ENCODE measurements at regions not wholly inside any gene's neighbourhood (a gene's known extent, or its start where the extent isn't known, plus 50 kb on each side); places are given as distances from the start of the nearest gene placed in this dataset.

GRCh38 chr15:26097216-26097615 lies 234.1 kb upstream of the ATP10A start:
- Histone ChIP-seq H3K4me3 (no peak overlapping the region), H3K4me1 (ENCODE audit: control insufficient read depth in 1 of 2, low read depth in 2 of 2) (no peaks in the 10 kb centered on the region), H3K27me3 (replicated peaks; ENCODE audit: insufficient read depth) (no peaks in the 10 kb centered on the region), H3K9me3 (no peaks in the 10 kb centered on the region), H3K27ac (no peak overlapping the region), H3K36me3 (no peaks in the 10 kb centered on the region)
- ATAC-seq (ENCODE audit: insufficient number of reproducible peaks, low FRiP score, low read depth), result no peak
- no peak for TF ChIP-seq CTCF (IDR thresholded peaks at IDR 0.05)
- DNase-seq (ENCODE audit: low spot score), result no peak

GRCh38 chr15:26096581-26096980 lies 233.5 kb upstream of the ATP10A start:
- no peaks in the 10 kb centered on the region for H3K36me3 ChIP-seq
- ATAC-seq (ENCODE audit: insufficient number of reproducible peaks, low FRiP score, low read depth), result no peak

GRCh38 chr15:26095710-26096330 lies 232.7 kb upstream of the ATP10A start:
- DNase-seq (ENCODE audit: low spot score) (no peak), ATAC-seq (ENCODE audit: insufficient number of reproducible peaks, low FRiP score, low read depth) (no peak)
- Histone ChIP-seq H3K36me3 (no peaks in the 10 kb centered on the region), H3K9me3 (no peaks in the 10 kb centered on the region), H3K27me3 (replicated peaks; ENCODE audit: insufficient read depth) (no peaks in the 10 kb centered on the region), H3K4me1 (ENCODE audit: control insufficient read depth in 1 of 2, low read depth in 2 of 2) (no peaks in the 10 kb centered on the region), H3K4me3 (no peak overlapping the region), H3K27ac (no peak overlapping the region)
- TF ChIP-seq CTCF (IDR thresholded peaks at IDR 0.05), result peak; percentile 27

More at GRCh38 chr15:26096581-26096980, 233.5 kb upstream of the ATP10A start:
- TF ChIP-seq CTCF (IDR thresholded peaks at IDR 0.05), result no peak
- no peak overlapping the region for H3K27ac ChIP-seq
- no peak for DNase-seq (ENCODE audit: low spot score)
- no peaks in the 10 kb centered on the region for H3K27me3 ChIP-seq (replicated peaks; ENCODE audit: insufficient read depth)
- H3K9me3 ChIP-seq, result no peaks in the 10 kb centered on the region
- no peak overlapping the region for H3K4me3 ChIP-seq
- H3K4me1 ChIP-seq (ENCODE audit: control insufficient read depth in 1 of 2, low read depth in 2 of 2), result no peaks in the 10 kb centered on the region

GRCh38 chr15:26091184-26091583 lies 228.1 kb upstream of the ATP10A start:
- Histone ChIP-seq H3K4me1 (ENCODE audit: control insufficient read depth in 1 of 2, low read depth in 2 of 2) (no peaks in the 10 kb centered on the region), H3K27me3 (replicated peaks; ENCODE audit: insufficient read depth) (no peaks in the 10 kb centered on the region), H3K4me3 (no peak overlapping the region), H3K36me3 (no peaks in the 10 kb centered on the region), H3K9me3 (no peaks in the 10 kb centered on the region), H3K27ac (no peak overlapping the region)
- DNase-seq (ENCODE audit: low spot score) (no peak), ATAC-seq (ENCODE audit: insufficient number of reproducible peaks, low FRiP score, low read depth) (no peak)
- no peak for TF ChIP-seq CTCF (IDR thresholded peaks at IDR 0.05)

- no peak for TF ChIP-seq CTCF (IDR thresholded peaks at IDR 0.05)
- no peak for DNase-seq (ENCODE audit: low spot score)
- ATAC-seq (ENCODE audit: insufficient number of reproducible peaks, low FRiP score, low read depth), result no peak
- H3K27ac ChIP-seq, result no peak overlapping the region
- H3K36me3 ChIP-seq, result no peaks in the 10 kb centered on the region
- H3K4me1 ChIP-seq (ENCODE audit: control insufficient read depth in 1 of 2, low read depth in 2 of 2), result peaks cover 5 to 10% of the 10 kb centered on the region in 2 donors
- H3K4me3 ChIP-seq, result no peak overlapping the region
- H3K9me3 ChIP-seq, result no peaks in the 10 kb centered on the region
- no peaks in the 10 kb centered on the region for H3K27me3 ChIP-seq (replicated peaks; ENCODE audit: insufficient read depth)
These were observed 224.8 kb upstream of the ATP10A start for GRCh38 chr15:26087881-26088280.

All from thoracic aorta (tissue), 2 donors.